ENCODE measurements at regions not wholly inside any gene's neighbourhood (a gene's known extent, or its start where the extent isn't known, plus 50 kb on each side); places are given as distances from the start of the nearest gene placed in this dataset.

- intact Hi-C loops (cut with DNase I): no loop called here
- DNase-seq: peak in 1 of 10 donors; percentile 70
Measured at GRCh38 chr18:75782826-75783225, 355.3 kb upstream of the SMIM21 start.

GRCh38 chr18:75782204-75782603 is 354.7 kb upstream of the SMIM21 start:
- no peak for DNase-seq
- intact Hi-C loops (cut with DNase I): no loop called here

GRCh38 chr18:75779910-75780309 is 352.4 kb upstream of the SMIM21 start:
- no peak for DNase-seq
- intact Hi-C loops (cut with DNase I): no loop called here

GRCh38 chr18:75779450-75779849 is 351.9 kb upstream of the SMIM21 start:
- no peak for DNase-seq
- intact Hi-C loops (cut with DNase I): no loop called here

GRCh38 chr18:75777630-75778029 is 350.1 kb upstream of the SMIM21 start:
- intact Hi-C loops (cut with DNase I): no loop called here
- DNase-seq: peak in 1 of 10 donors; percentile 76

GRCh38 chr18:75775121-75775520 is 347.6 kb upstream of the SMIM21 start:
- intact Hi-C loops (cut with DNase I): no loop called here
- no peak for DNase-seq

GRCh38 chr18:75773618-75774017 is 346.1 kb upstream of the SMIM21 start:
- intact Hi-C loops (cut with DNase I): no loop called here
- no peak for DNase-seq

GRCh38 chr18:75762758-75763157 is 335.3 kb upstream of the SMIM21 start:
- no peak for DNase-seq
- intact Hi-C loops (cut with DNase I): no loop called here

GRCh38 chr18:75760208-75760607 is 332.7 kb upstream of the SMIM21 start:
- DNase-seq: no peak
- intact Hi-C loops (cut with DNase I): no loop called here

- no peak for DNase-seq
- intact Hi-C loops (cut with DNase I): no loop called here
Measured at GRCh38 chr18:75757951-75758350, 330.4 kb upstream of the SMIM21 start.

- intact Hi-C loops (cut with DNase I): no loop called here
- DNase-seq: no peak
Measured at GRCh38 chr18:75754433-75754832, 326.9 kb upstream of the SMIM21 start.

- intact Hi-C loops (cut with DNase I): no loop called here
- DNase-seq: no peak
Measured at GRCh38 chr18:75753753-75754152, 326.2 kb upstream of the SMIM21 start.

GRCh38 chr18:75752740-75753263 is 325.3 kb upstream of the SMIM21 start:
- no peak for DNase-seq
- intact Hi-C loops (cut with DNase I): no loop called here

GRCh38 chr18:75745147-75745546 is 317.6 kb upstream of the SMIM21 start:
- no peak for DNase-seq
- intact Hi-C loops (cut with DNase I): no loop called here

- intact Hi-C loops (cut with DNase I): no loop called here
- no peak for DNase-seq
Measured at GRCh38 chr18:75742516-75742915, 315.0 kb upstream of the SMIM21 start.

- DNase-seq: no peak
- intact Hi-C loops (cut with DNase I): no loop called here
Measured at GRCh38 chr18:75739682-75740081, 312.2 kb upstream of the SMIM21 start.

- DNase-seq: no peak
- intact Hi-C loops (cut with DNase I): no loop called here
Measured at GRCh38 chr18:75735291-75735690, 307.8 kb upstream of the SMIM21 start.

GRCh38 chr18:75730249-75730648 is 302.7 kb upstream of the SMIM21 start:
- DNase-seq: no peak
- intact Hi-C loops (cut with DNase I): no loop called here

GRCh38 chr18:75728621-75729020 is 301.1 kb upstream of the SMIM21 start:
- no peak for DNase-seq
- intact Hi-C loops (cut with DNase I): no loop called here

- peak in 7 of 10 donors; percentile 31 to 91 (median 49) for DNase-seq
- intact Hi-C loops (cut with DNase I): no loop called here
Measured at GRCh38 chr18:75727456-75727855, 300.0 kb upstream of the SMIM21 start.

GRCh38 chr18:75723521-75724340 is 296.2 kb upstream of the SMIM21 start:
- intact Hi-C loops (cut with DNase I): no loop called here
- DNase-seq: no peak

GRCh38 chr18:75714766-75715165 is 287.3 kb upstream of the SMIM21 start:
- no peak for DNase-seq
- intact Hi-C loops (cut with DNase I): no loop called here
